CD4-positive, alpha-beta T cell treated with Interleukin-17A for 1 hour (primary cell): ENCODE measurements at regions not wholly inside any gene's neighbourhood (a gene's known extent, or its start where the extent isn't known, plus 50 kb on each side); places are given as distances from the start of the nearest gene placed in this dataset.

Source experiments
- DNase-seq: peaks from one replicate; pipeline ENCODE4 v3.0.0-alpha.2; 2020

DNA sequence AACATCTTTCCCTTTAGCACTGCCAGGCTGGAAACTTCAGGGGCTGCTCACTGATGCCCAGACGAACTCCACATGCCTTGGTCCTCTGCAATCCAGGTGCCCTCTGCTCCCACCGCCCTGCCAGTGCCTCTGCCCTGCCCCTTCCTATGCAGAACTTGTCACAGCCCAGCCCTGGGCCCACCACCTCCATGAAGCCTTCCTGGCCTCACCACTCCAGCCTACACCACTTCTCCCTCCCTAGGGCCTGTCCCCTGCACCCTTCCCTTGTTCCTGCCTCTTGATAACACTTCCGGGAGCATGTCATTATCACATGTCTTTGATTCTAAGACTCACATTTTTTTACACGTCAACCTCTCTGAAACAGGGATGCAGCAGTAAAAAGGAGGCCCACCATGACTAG, 627.2 kb downstream of the UQCRFS1 start:
- no peak for DNase-seq

DNA sequence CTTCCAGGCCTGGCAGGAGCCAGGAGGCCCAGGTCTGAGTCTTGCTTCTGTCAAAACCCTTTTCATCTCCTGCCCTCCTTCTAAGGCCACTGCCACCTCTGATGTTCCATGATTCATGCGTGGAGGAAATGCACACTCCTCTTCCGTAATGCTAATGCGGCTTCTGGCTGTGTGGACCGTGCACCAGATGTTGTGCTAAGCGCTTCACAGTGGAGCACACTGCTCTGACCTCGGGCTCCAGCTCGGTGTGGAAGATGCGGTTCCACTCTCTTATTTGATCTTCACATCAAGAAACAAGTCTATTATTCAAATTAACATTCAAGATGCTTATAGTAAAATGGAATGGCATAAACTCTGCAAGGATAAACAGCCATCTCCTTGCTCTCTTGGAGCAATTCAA, 629.2 kb downstream of the UQCRFS1 start:
- DNase-seq = no peak

DNA sequence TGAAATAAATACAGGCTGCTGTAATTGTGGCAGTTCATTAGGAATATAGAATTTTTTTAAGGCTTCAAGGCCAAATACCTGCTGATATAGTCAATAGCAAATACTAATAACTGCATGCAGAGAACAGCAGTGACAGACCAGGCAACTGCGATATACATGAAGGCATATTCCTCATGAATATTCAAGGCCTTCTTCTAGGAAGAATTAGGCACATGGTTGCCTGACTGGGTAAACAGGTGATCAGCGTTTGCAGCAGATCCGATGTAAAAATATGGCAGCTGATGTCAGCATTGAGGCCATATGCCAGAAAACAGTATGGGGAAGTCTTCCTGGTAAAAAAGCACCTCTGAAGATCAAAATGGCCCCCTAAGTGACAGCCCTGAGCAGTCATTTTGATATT, 629.7 kb downstream of the UQCRFS1 start:
- no peak for DNase-seq

DNA sequence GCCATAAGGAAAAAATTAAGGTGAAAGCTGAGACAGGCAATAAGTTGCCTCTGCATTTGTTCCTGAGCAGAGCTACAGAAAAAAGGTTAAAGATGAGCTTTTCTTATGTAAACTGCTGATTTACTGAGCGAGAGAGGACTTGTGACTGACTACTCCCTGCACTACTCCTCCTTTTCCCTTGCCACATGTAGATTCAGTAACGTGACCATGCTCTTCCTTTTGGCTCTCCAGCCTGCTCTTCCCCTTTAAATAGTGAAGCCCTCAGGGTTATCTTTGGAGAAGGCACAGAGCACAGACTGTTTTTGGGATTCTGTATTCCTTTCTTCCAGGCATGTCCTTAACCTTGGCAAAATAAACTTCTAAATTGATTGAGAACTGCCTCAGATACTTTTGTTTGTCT, 630.2 kb downstream of the UQCRFS1 start:
- DNase-seq = no peak

DNA sequence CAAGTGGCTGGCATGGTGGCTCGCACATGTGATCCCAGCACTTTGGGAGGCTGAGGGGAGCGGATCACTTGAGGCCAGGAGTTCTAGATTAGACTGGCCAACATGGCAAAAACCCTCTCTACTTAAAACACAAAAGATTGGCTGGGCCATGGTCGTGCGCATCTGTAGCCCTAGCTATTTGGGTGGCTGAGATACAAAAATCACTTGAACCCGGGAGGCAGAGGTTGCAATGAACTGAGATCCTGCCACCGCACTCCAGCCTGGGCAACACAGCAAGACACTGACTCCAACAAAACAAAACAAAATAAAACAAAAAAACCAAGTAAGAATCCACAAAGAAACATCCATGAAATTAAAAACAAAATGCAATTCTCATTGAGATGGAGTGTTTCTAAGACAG, 630.6 kb downstream of the UQCRFS1 start:
- DNase-seq = no peak

DNA sequence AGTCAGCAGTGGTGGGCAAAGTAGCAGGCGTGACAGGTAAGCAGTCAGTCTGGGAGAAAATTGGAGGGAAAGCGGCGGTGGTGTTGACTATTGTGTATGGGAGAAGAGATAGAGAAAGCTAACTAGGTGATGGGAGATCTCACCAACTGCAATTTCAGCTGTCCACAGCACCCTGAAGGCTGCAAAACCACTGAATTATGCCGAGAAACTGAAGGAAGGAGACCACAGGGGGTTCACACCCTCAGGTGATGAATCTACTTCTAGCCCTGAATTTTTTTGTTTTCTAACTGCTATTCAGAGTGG, 631.5 kb downstream of the UQCRFS1 start:
- no peak for DNase-seq

DNA sequence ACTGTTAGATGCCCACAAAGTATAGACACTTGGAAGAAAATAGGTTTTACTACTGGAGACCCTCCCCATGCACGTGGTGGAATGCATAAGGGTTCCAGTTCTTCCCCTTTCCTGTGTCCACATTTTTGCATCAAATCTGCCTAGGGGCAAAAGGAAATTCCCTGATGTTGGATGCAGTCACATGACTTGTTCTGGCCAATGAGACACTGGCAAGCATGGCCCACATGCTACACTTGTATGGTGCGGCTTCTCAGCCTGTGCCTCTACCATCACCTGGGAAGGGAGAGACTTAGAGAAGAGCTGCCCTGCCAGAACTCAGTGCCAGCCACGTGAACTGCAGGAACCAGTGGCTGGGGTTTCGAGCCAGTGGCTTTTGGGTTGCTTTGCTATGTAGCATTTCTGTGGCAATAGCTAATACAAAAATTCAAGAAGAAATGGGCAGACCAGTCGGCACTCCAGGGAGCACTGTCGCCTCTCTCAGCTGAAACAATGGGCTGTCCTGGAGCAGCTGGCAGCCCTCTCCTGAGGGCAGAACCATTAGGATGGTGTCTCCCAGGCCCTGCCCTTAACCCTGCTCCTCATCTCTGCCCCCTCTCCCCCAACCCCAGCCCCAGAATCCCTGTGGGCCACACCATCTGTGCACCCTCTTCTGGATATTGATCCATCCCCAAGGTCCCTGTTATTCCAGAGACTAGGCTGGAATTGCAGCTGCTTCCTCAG, 634.0 kb downstream of the UQCRFS1 start:
- DNase-seq = no peak

DNA sequence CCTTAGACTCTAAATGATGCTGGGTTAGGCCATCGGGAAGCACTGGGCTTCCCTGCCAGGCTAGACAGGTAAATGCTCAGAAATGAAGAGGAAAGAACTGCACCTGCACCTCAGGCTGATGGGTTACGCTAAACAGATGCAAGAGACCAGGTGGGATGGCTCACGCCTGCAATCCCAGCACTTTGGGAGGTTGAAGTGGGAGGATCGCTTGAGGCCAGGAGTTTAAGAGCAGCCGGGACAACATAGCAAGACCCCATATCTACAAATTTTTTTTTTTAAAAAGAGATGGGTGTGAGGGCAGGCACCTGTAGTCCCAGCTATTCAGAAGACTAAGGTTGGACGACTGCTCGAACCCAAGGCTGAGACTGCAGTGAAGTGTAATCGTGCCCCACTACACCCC, 634.7 kb downstream of the UQCRFS1 start:
- DNase-seq = no peak

DNA sequence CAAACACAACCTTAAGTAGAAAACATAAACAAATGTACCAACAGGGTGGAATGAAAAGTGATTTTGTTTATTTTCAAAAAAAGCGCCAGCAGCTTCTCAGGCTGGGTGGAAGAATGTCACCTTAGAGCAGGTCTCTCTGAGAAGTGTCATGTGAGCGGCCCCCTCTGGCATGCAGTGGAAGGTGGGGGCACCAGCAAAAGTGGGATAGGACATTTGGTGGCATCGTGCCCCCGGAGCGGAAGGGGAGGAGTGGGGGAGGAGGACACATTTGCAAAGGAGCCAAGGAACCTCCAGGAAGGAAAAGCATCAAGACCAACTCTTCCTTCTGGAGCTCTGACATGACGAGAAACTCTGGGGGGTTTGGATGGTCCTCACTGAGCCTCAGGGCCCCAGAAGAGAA, 635.3 kb downstream of the UQCRFS1 start:
- no peak for DNase-seq

DNA sequence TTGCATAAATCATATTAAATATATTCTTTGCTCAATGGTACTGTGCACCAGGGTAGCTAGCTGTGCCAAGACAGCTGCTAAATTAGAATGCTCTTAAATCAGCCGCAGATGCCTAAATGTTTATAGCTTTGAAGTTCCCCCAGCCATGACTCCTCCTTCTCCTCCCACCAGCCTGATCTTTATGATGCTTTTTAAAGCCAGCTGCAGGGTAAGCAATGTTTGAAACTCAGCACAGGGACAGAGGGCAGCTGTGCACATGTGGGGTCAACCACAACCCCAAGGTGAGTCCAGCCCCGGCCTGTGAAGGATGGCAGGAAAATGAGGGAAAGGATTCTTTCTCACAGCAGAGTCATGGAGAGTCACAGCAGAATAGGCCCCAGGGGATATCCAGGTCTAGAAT, 635.7 kb downstream of the UQCRFS1 start:
- DNase-seq = no peak

DNA sequence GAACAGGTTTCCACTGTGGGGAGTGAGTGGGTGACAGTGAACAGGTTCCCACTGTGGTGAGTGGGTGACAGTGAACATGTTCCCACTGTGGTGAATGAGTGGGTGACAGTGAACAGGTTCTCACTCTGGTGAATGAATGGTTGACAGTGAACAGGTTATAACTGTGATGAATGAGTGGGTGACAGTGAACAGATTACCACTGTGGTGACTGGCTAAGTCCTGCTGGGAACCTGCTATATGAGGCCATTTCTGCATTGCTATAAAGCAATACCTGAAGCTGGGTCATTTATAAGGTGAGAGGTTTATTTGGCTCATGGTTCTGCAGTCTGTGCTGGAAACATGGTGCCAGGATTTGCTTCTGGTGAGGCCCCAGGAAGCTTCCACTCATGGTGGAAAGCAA, 637.1 kb downstream of the UQCRFS1 start:
- no peak for DNase-seq

DNA sequence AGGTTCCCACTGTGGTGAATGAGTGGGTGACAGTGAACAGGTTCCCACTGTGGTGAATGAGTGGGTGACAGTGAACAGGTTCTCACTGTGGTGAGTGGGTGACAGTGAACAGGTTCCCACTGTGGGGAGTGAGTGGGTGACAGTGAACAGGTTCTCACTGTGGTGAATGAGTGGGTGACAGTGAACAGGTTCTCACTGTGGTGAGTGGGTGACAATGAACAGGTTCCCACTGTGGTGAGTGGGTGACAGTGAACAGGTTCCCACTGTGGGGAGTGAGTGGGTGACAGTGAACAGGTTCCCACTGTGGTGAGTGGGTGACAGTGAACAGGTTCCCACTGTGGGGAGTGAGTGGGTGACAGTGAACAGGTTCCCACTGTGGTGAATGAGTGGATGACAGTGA, 637.6 kb downstream of the UQCRFS1 start:
- peak; percentile 4 for DNase-seq

DNA sequence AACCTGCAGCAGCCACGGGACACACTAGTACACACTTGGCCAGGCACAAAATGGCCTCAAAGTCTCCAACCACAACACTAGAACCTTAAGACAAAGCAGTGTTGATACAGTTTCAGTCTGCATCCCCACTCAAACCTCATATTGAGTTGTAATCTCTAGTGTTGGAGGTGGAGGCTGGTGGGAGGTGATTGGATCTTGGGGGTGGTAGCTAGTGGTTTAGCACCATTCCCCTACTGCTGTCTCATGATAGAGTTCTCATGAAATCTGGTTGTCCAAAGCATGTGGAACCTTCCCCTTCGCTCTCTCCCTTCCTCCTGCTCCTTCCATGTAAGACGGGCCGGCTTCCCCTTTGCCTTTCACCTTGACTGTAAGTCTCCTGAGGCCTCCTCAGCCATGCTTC, 638.7 kb downstream of the UQCRFS1 start:
- DNase-seq = no peak

DNA sequence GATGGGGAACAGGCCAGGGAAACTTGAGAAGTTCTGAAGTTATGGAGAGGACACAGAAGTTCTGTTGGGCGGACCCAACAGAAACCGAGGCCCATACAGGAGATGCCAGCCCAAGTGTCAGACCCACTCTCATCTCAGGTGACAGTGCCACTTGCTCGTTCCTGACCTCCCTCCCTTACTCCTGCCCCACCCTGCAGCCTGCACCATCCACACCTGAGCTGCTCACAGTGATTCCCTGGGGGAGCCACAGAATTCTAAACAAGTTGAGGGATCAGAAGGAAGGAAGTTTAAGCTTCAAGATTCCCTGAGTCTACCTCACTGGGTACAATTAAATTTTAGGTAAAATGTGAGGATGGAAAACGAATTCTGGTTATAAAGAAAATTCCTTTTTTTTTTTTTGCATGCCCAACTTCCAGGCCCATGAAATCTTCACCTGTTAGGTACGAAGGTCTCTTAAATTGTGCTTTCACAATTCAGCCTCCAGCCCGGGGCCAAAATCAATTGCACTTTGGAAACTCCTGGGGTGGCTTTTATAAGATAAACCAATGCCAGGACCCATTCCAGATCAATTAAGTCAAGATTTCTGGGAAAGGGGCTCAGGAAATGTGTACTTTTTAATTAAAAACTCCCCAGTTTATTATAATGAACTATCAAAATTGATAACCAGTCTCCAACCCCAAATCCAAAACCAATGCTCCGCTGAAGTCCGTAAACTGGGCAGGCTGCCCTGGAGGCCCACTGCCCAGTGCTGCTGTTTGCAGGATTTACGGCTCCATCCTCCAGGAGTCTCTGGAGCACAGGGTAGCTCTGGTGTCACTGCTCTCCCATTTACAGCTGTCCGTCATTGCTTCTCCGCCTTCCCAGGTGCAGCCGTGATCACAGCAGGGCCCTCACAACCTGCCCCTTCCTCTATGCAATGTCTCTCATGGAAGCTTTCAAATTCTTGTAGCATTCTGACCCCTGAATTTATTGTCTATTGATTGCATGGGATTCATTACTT, 643.5 kb downstream of the UQCRFS1 start:
- DNase-seq = no peak

DNA sequence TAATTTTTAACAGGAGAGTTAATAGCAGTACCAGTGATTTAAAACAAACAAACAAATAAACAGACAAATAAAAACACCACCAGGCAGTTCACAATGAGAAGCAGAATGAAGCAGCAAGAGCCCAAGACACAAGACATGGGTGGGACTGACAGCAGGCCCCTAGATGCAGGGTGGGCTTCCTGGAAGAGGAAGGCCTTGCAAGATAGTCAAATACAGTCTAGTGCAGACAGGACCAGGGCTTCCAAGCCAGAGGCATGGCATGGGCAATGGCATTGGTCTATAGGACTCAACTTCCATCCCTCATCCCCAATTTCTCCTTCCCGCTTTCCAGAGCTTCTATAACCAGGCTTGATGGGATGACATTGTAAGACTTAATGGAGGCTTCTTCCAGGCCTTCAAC, 645.1 kb downstream of the UQCRFS1 start:
- no peak for DNase-seq

DNA sequence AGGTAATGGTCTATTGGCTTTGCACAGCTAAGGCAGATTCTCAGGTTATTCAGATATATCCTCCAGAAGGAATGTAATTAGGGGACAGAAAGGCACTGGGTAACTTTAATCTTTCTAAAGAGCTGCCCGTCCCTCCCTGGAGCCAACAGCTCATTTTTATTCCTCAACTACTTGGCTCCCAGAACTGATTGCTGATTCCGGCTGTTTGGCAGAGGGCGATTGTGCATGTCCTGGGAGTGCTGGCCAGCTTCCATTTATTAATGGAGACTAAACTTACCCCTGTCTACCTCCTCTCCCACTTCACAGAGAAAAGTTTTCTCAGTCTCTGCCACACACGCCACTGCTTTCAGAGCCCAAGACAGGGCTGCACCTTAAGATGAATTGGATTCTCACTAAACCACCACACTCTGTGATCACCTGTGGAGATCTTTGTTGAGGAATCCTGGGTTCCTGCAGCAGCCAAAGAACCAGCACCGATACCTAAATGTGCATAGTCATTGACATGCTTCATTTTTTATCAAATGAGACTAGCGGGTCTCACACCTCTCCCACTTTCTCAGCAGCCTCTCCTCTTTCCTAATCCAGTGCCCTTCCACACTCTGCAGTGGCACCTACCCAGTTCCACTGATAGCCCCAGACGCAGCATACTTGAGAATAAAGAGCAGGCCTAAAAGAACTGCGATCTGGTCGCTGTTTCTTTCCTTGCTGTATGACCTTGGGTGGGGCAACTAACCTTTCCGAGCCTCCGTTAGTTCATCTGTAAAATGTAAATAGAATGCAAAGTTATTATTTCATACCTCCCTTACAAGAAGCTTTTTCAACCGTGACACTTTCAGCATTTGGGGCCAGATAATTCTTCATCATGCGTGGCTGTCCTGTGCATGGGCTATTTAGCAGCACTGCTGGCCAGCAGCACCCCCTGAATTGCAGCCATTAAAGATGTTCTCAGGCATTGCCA, 648.7 kb downstream of the UQCRFS1 start:
- DNase-seq = no peak

DNA sequence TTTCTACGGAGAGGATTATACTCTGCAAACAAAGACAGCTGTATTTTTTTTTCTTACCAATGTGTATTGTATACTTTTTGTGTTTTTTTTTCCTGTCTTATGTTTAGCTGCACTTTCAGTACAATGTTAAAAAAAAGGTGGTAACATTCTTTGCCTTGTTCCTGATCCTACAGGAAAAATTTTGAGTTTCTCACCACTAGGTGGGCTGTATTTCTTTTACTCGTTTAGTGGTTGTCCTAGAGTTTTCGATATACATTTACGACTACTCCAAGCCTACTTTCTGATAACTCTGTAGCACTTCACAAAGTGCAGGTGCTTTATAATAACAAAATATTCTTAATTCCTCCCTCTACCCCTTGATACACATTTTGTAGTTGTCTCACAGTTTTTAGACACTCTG, 652.2 kb downstream of the UQCRFS1 start:
- DNase-seq = no peak

DNA sequence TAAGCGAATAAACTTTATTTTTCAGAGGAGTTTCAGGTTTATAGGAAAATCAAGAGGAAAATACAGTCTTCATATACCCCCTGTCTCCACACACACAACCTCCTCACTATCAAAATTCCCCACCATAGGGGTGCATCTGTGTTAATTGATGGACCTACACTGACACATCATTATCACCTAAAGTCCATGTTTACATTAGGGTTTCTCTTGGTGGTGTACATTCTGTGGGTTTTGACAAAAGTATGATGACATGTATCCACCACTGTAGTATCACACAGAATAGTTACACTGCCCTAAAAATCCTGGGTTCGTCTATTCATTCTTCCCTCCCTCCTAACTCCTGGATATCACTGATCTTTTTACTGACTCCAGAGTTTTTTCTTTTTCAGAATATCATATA, 654.2 kb downstream of the UQCRFS1 start:
- no peak for DNase-seq

DNA sequence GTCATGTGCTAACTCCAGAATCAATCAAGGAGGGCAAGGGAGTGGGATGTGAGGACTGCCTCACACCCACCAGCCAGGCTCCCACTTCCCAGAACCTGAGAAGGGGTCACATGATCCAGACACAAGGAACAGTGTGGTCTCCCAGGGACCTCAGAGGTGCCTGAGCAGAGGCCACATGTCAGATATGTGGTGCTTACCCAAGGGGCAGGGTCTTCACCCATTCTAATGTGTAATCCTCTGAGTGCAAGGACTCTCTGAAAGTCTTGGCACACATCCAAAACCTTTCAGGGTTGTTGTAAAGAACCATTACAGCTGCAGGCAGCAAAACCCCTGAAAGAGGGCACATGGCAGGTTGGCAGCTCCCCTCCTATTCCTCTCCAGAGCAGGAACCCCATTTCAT, 656.6 kb downstream of the UQCRFS1 start:
- DNase-seq = no peak

DNA sequence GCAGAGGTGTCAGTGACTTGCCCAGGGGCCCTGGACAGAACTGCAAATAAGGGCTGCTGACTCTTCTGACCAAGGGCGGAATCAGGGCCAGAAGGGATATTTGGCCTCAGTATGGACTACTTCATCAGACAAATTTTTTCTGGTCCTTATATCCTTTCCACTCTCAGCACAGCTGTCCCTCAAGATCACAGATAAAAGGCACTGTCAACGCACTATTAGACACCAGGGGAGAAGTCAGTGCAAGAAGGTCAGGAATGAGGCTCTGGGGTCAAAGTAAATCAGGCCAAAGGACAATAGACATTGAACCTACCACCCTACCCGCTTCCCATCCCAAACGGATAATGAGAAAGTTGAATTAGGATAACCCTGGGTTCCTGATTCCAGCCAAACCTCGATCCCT, 657.6 kb downstream of the UQCRFS1 start:
- no peak for DNase-seq

DNA sequence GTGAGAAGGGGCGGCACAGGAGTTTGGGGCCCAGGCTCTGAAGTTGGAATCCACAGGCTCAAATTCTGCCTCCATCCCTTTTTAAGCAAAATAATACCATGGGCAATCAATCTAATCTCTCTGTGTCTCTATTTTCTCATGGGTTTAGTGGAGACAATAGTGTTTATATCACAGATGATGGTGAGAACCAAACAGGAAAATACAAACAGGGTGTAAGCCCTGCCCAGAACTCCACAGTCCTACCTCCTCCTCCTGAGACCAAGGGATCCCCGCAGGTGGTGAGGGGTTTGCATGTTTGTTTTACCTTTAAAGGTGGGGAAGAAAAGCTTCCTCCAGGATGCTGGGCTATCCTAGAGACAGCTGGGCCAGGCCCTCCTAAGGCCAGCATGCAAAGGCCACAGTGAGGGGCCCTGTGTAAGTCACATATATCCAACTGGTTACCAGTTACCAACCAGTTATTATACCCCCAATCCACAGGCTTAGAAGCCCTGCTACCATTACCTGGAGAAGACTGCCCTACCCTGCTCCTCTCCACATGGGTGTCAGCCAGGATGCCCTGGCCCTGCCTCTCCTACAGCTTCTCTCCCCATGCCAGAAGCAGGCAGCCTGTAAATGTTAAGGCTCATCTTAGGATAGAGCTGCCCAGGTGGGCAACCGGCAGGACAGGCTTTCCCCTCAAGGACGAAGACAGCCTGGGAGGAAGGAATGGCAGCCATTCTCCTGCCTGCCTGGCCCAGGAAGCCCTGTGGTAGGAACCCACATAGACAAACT, 658.4 kb downstream of the UQCRFS1 start:
- no peak for DNase-seq

DNA sequence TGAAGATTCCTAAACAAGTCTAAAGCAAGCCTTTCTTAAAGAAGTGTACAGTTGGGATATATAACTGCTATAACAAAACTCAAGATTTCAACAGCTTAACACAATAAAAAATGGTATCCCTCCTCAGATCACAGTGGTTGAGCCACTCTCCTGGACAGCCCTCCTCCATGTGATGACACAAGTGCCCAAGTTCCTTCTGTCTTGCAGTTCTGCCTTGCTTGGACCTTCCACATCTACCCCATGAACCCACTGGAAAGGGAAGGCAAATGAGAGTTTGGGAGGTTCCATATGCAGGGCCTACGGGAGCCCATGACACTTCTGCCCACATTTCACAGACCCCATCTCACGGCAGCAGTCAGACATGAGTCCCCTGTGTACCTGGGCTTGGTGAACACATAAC, 659.2 kb downstream of the UQCRFS1 start:
- DNase-seq = no peak

DNA sequence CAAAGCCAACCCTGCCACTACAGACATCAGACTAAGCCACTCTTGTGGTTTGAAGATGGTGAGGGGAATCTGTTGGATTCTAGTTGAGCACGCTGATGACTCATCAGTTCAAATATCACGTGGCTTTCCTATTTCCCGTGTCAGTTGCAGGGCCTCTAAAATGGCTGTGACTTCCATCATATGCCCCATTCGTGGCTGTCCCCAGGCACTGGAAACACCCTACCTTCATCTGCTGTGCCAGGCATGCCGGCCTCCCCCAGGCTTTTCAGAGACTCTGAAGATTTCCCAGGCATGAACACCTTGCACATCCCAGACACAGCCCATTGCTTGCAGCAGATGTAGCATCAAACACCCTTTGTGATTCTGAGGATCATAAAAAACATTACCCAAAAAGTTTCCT, 659.9 kb downstream of the UQCRFS1 start:
- DNase-seq = peak; percentile 1
